Heart left ventricle (tissue), 13 donors: ENCODE measurements at regions not wholly inside any gene's neighbourhood (a gene's known extent, or its start where the extent isn't known, plus 50 kb on each side); places are given as distances from the start of the nearest gene placed in this dataset.

ENCODE experiments used
- CTCF ChIP-seq, 12 donors: fragments of 200-600 bp; sonication (generic) in 4 of 12; IDR thresholded peaks; one replicate each; pipeline versions ENCODE4 v1.5.0 to v1.8.0; 2018 to 2022; ENCODE audit warnings: antibody characterized with exemption in 12 of 12, mild to moderate bottlenecking in 5 of 12
- POLR2A ChIP-seq, 2 donors: fragments of 450-650 bp; IDR thresholded peaks; one replicate each; pipeline ENCODE4 v1.6.1; 2017; ENCODE audit warnings: antibody characterized with exemption in 2 of 2, mild to moderate bottlenecking in 2 of 2, moderate library complexity in 2 of 2
- donor health status: ischemic (EF 13 %, LVEDD 7.1; RV severe dilation, severe dysfunction).
- donor health status: DM: no; HTN: yes; CAD: no.
- donor health status: DM: no; HTN: no; CAD: no.
- donor health status: ischemic (EF 25% LVEDD 6.9; RV normal size, moderate dysfunction).
- donor health status: ischemic (EF 25% LVEDD 5.7; RV mildly dilated, moderate dysfunction).
- donor health status: ischemic (EF 35%, LVEDD 5.7; RV mildly dilated, moderate dysfunction).
- donor health status: nonischemic (EF 11% LVEDD 7.7; RV severe dilation, severe dysfunction).
- donor health status: DM: yes; HTN: yes; CAD: no.
- donor health status: PGD.
- donor health status: ischemic (EF 29% LVEDD 5.4; RV normal size, mild dysfunction).
- donor health status: nonischemic (EF 23%, LVEDD 6.1; RV moderate dilation, normal function).

DNA sequence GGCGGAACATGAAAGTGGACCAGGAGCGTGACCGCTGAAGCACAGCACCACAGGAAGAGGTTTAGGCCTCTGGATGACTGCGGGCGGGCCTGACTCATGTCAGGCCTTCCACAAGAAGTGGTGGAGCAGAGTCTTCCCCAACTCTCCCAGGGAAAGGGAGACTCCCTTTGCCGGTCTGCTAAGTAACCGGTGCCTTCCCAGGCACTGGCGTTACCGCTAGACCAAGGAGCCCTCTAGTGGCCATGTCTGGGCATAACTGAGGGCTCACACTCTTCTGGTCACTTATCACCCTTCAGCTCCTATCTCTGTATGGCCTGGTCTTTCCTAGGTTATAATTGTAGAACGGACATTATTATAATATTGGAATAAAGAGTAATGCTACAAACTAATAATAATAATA is 1931.9 kb downstream of the TP53TG3F start:
- TF ChIP-seq POLR2A (IDR thresholded peaks at IDR 0.05) (no peak), CTCF (IDR thresholded peaks at IDR 0.05) (peak; percentile 35 to 69 (median 56))
